ENCODE measurements at regions not wholly inside any gene's neighbourhood (a gene's known extent, or its start where the extent isn't known, plus 50 kb on each side); places are given as distances from the start of the nearest gene placed in this dataset.

DNA sequence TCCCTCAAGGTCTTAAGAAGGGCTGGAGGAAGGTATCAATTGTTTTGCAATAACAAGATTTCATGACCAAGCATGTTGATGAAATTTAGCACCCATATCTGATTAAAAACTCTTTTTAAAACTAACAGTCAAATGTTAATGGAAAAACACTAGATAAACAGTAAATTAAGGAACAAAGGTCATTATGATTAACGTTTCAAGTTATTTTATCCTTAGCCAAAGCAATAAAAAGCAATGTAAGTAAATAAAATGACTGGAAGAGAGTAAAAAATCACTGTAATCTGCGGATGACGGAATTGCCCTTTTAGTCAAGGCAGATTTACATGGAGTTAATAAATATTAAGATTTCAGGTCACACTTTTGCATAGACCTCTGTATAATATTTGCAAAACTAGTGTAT, 179.5 kb upstream of the KLF6 start:
- Histone ChIP-seq H3K4me2 (ENCODE audit: low read depth, low read length, poor library complexity, severe bottlenecking) (no peak overlapping the region), H3F3A (ENCODE audit: insufficient read depth) (no peaks in the 10 kb centered on the region), H4K20me1 (ENCODE audit: low read depth, low read length) (no peaks in the 10 kb centered on the region), H2AFZ (ENCODE audit: low read depth, low read length, severe bottlenecking) (no peak overlapping the region), H3K79me2 (ENCODE audit: insufficient read depth, low read length) (no peaks in the 10 kb centered on the region), H3K27ac (ENCODE audit: low read depth, low read length) (no peak overlapping the region), H3K27me3 (ENCODE audit: low read length) (no peaks in the 10 kb centered on the region), H3K4me3 (ENCODE audit: insufficient read depth, low read length, poor library complexity, severe bottlenecking) (no peak overlapping the region), H3K9ac (ENCODE audit: low read length) (no peak overlapping the region), H3K9me3 (ENCODE audit: insufficient read depth, low read length) (no peaks in the 10 kb centered on the region), H3K36me3 (ENCODE audit: low read length) (no peaks in the 10 kb centered on the region), H3K9me2 (replicated peaks; ENCODE audit: insufficient read depth, low read length) (no peaks in the 10 kb centered on the region)
- TF ChIP-seq, protein P1, sequence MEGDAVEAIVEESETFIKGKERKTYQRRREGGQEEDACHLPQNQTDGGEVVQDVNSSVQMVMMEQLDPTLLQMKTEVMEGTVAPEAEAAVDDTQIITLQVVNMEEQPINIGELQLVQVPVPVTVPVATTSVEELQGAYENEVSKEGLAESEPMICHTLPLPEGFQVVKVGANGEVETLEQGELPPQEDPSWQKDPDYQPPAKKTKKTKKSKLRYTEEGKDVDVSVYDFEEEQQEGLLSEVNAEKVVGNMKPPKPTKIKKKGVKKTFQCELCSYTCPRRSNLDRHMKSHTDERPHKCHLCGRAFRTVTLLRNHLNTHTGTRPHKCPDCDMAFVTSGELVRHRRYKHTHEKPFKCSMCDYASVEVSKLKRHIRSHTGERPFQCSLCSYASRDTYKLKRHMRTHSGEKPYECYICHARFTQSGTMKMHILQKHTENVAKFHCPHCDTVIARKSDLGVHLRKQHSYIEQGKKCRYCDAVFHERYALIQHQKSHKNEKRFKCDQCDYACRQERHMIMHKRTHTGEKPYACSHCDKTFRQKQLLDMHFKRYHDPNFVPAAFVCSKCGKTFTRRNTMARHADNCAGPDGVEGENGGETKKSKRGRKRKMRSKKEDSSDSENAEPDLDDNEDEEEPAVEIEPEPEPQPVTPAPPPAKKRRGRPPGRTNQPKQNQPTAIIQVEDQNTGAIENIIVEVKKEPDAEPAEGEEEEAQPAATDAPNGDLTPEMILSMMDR (IDR thresholded peaks at IDR 0.05; ENCODE audit: insufficient read depth, low read length, poor library complexity, severe bottlenecking) = no peak
- TF ChIP-seq EZH2phosphoT487 (conservative IDR thresholded peaks at IDR 0.05; ENCODE audit: low read length) = no peak

DNA sequence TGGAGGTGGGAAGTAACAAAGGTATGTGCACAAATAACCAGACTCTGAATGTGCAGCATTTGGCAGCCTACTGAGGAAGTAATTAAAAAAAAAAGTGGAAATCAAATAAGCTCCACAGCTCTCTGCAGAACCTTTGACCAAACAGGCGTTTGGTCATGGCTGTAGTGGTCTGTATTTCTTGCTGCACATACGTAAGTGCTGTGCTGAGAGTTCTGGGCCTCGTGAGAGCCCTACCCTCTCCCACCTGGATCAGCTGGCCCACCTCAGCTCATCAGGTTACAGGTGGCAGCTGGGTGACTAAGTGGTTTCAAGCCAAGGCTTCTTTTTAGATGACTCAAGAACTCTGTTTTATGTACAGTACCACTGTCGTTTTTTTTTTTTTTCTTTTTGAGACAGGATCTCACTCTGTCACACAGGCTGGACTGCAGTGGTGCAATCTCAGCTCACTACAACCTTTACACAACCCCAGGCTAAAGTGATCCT, 178.2 kb upstream of the KLF6 start:
- Histone ChIP-seq H3K4me3 (ENCODE audit: insufficient read depth, low read length, poor library complexity, severe bottlenecking) (no peak overlapping the region), H3K27ac (ENCODE audit: low read depth, low read length) (no peak overlapping the region), H3F3A (ENCODE audit: insufficient read depth) (no peaks in the 10 kb centered on the region), H4K20me1 (ENCODE audit: low read depth, low read length) (no peaks in the 10 kb centered on the region), H2AFZ (ENCODE audit: low read depth, low read length, severe bottlenecking) (no peak overlapping the region), H3K9me2 (replicated peaks; ENCODE audit: insufficient read depth, low read length) (no peaks in the 10 kb centered on the region), H3K36me3 (ENCODE audit: low read length) (no peaks in the 10 kb centered on the region), H3K27me3 (ENCODE audit: low read length) (no peaks in the 10 kb centered on the region), H3K9me3 (ENCODE audit: insufficient read depth, low read length) (no peaks in the 10 kb centered on the region), H3K9ac (ENCODE audit: low read length) (no peak overlapping the region), H3K79me2 (ENCODE audit: insufficient read depth, low read length) (no peaks in the 10 kb centered on the region), H3K4me2 (ENCODE audit: low read depth, low read length, poor library complexity, severe bottlenecking) (no peak overlapping the region)
- TF ChIP-seq EZH2phosphoT487 (conservative IDR thresholded peaks at IDR 0.05; ENCODE audit: low read length) = no peak
- TF ChIP-seq, protein P1 (IDR thresholded peaks at IDR 0.05; ENCODE audit: insufficient read depth, low read length, poor library complexity, severe bottlenecking) = no peak

DNA sequence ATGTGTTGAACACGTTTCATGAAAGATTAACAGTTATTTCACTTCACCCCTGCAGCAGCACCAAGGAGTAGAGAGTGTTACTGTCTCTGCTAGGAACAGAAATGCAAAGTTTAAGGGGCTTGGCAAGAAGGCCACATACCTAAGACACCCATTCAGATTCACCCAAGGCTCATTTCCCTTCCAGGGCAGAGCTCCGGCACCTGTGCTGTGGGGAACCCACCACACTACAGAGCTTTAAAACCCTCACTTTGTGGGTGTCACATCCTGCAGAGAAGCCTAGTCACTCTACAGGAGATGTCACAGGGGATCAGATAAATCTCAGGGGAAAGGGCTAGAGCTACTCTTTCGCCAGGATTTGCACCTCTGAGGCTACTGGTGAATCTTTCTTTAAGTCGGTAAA, 176.1 kb upstream of the KLF6 start:
- Histone ChIP-seq H3K4me2 (ENCODE audit: low read depth, low read length, poor library complexity, severe bottlenecking) (no peak overlapping the region), H3K4me3 (ENCODE audit: insufficient read depth, low read length, poor library complexity, severe bottlenecking) (no peak overlapping the region), H3K9ac (ENCODE audit: low read length) (no peak overlapping the region), H3K27ac (ENCODE audit: low read depth, low read length) (no peak overlapping the region), H2AFZ (ENCODE audit: low read depth, low read length, severe bottlenecking) (no peak overlapping the region), H3K9me3 (ENCODE audit: insufficient read depth, low read length) (no peaks in the 10 kb centered on the region), H3K27me3 (ENCODE audit: low read length) (no peaks in the 10 kb centered on the region), H3K36me3 (ENCODE audit: low read length) (no peaks in the 10 kb centered on the region), H3K79me2 (ENCODE audit: insufficient read depth, low read length) (no peaks in the 10 kb centered on the region), H3F3A (ENCODE audit: insufficient read depth) (no peaks in the 10 kb centered on the region), H3K9me2 (replicated peaks; ENCODE audit: insufficient read depth, low read length) (no peaks in the 10 kb centered on the region), H4K20me1 (ENCODE audit: low read depth, low read length) (no peaks in the 10 kb centered on the region)
- TF ChIP-seq, protein P1 (IDR thresholded peaks at IDR 0.05; ENCODE audit: insufficient read depth, low read length, poor library complexity, severe bottlenecking) = no peak
- no peak for TF ChIP-seq EZH2phosphoT487 (conservative IDR thresholded peaks at IDR 0.05; ENCODE audit: low read length)
